ENCODE measurements at regions not wholly inside any gene's neighbourhood (a gene's known extent, or its start where the extent isn't known, plus 50 kb on each side); places are given as distances from the start of the nearest gene placed in this dataset.

DNA sequence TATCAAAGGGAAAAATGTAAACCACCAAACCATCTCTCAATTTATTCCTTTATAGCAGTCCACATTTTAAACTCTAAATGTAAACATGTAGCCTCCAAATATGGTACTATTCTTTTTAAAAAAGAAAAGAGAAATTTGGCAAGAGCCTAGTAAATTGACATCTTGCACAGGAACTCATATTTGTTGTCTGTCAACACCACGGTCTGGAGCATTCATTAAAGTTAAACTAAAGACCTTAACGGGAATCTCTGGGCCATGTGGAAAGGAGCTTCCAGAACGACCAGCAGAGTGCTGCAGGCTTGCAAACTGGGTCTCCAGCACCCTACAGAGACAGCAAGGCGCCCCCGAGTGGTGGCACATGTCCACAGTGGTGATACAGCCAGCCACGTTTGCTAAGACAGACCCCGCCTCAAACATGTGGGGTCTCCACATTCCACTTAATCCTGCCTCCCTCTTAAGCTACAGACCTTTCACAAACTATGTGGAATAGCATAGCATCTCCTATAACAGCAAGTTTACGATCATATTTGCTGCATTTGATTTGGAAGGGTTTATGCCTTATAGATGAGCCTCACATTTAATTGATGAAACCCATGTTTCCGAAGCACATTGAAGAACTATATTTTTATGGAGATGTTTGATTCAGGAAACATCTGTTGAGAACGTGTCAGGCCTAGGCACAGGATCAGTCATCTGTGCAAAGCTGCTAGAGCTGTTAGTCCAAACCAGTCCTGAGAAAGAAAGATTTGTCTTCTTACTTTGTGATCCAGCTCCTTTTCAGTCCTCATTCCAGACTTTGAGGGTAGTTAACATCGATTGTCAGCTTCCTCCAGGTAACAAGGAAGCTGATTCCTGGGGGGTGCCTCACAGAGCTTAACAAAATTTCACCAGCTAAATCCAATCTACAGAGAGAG is 96.4 kb upstream of the BACE2 start:
- H3K4me3 ChIP-seq = no peak overlapping the region
- no peak for DNase-seq (ENCODE audit: low spot score)
- no peak overlapping the region for H3K27ac ChIP-seq
- TF ChIP-seq CTCF (IDR thresholded peaks at IDR 0.05) = no peak

GRCh38 chr21:41073558-41073957 is 94.4 kb upstream of the BACE2 start:
- DNase-seq (ENCODE audit: low spot score) = no peak
- TF ChIP-seq CTCF (IDR thresholded peaks at IDR 0.05) = no peak
- H3K4me3 ChIP-seq = no peak overlapping the region
- H3K27ac ChIP-seq = no peak overlapping the region

DNA sequence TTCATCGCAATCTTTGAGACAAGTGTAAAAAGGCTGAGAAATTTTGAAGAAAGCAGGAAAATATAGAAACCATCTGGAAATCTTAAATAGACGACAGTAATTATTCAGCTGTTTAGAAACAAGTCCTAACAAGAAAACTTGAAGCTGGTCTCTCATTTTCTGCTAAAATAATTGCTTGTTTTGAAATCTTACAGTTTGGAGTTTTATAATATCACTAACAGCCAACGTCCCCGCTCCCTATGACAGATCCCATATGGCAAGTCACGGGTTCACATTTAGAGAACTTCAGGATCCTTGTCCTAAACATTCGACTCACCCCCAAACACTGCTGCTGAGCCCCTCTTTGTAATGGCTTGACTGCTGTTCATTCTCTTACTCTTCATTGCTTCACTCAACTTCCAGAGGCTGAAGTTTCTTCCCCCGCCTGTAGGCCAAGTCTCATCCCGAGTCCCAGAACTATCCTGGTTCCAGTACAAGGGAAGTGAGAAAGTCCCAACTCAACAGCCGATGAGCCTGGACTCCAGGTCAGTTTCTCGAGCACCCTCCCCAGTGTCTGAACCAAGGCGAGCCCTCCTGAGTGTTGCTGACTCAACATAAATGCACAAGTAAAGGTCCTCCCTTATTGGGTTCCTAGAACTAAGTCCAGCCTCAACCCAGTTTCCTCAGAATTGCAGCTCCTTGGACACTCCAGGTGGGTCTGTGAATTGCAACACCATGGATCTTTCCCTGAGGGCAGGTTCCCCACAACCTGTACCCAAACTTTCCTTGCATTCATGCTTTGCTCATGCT is 93.4 kb upstream of the BACE2 start:
- no peak for TF ChIP-seq CTCF (IDR thresholded peaks at IDR 0.05)
- no peak overlapping the region for H3K27ac ChIP-seq
- DNase-seq (ENCODE audit: low spot score) = no peak
- H3K4me3 ChIP-seq = no peak overlapping the region

- no peak for TF ChIP-seq CTCF (IDR thresholded peaks at IDR 0.05)
- no peak overlapping the region for H3K27ac ChIP-seq
- no peak for DNase-seq (ENCODE audit: low spot score)
- H3K4me3 ChIP-seq = no peak overlapping the region
Observed at GRCh38 chr21:41075656-41076055, 92.3 kb upstream of the BACE2 start.

- TF ChIP-seq CTCF (IDR thresholded peaks at IDR 0.05) = no peak
- DNase-seq (ENCODE audit: low spot score) = no peak
- Histone ChIP-seq H3K4me3 (no peak overlapping the region), H3K27ac (no peak overlapping the region)
Observed at GRCh38 chr21:41076064-41076463, 91.9 kb upstream of the BACE2 start.

DNA sequence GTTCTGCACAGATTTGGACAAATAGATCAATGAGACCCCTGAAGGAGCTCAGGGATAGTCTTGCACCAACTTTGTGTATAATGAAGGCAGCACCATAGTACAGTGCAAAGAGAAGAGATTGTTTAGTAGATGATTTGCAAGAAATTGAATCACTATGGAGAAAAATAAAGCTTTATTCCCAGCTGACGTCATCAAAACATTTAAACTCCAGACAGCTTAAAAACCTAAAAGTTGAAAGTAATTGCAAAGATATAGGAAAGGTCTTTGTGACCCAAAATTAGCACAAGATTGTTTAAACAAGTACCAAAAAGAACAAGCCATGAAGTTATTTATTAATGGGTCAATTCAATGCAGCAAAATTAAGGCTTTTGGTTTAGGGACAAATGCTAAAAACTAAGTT is 88.8 kb upstream of the BACE2 start:
- no peak overlapping the region for H3K27ac ChIP-seq
- DNase-seq (ENCODE audit: low spot score) = no peak
- no peak overlapping the region for H3K4me3 ChIP-seq
- no peak for TF ChIP-seq CTCF (IDR thresholded peaks at IDR 0.05)
